ENCODE measurements at regions not wholly inside any gene's neighbourhood (a gene's known extent, or its start where the extent isn't known, plus 50 kb on each side); places are given as distances from the start of the nearest gene placed in this dataset.
"Not testable (repeated sequence)": the region's sequence is repeated elsewhere in the genome, so short reads cannot be mapped to it uniquely, and the experiment has no call there.

DNA sequence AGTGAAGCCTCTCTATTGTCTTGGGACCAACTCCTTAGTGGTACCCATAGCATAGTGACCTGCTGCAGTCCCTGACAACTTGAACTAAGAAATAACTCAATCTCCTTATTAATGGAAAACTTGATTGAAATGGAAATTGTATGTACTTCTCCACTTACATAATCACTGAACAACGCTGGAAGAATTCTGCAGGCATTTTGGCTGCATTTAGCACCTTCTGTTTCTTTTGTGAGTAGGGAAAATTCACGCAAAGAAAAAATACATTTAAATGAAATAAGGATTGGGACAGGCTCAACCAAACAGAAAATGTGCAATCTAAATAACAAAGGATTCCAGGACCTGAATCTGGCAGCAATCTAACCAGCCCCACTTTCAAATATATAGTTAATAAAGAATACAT lies 126.9 kb upstream of the GHITM start:
- intact Hi-C loops (cut with DNase I) = no loop called here
- Histone ChIP-seq H3K27ac (no peak overlapping the region), H3K4me1 (no peaks in the 10 kb centered on the region), H3K36me3 (no peaks in the 10 kb centered on the region), H3K4me3 (no peak overlapping the region), H3K27me3 (no peaks in the 10 kb centered on the region), H3K9me3 (no peaks in the 10 kb centered on the region)
- TF ChIP-seq CTCF (IDR thresholded peaks at IDR 0.05) (no peak), POLR2A (IDR thresholded peaks at IDR 0.05) (no peak), POLR2AphosphoS5 (IDR thresholded peaks at IDR 0.05; ENCODE audit: insufficient read depth in 1 of 2, low read depth in 1 of 2) (no peak)
- no peak for DNase-seq (ENCODE audit: extremely low spot score in 2 of 2)

DNA sequence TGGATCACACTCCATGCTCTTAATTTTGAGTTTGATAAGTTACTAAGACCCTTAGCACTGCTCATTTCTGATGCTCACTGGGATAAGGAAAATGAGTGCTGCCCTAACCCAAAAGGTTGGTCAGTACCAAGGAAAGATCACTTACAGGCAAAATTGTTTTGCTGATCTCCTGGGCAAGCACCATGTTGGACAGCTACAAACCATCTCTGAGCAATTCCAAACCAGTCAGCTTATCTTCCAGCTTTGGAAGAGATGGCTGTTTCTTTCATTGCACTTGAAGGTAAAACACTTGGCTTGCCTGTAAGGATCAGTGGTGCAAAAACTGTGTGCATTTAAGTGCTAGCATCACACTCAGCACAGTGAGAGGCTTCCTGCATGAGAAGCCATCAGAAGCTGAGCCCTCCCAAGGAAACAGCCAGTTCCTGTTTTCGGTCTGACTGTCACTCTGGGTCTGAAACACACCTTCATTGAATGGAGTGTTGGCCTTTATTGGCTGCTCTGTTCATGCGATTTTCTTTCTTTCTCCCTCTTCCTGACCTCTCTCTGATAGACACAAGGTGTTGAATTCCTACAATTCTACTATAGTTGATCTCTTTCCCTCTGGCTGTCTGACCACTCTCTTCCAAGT lies 126.4 kb upstream of the GHITM start:
- DNase-seq (ENCODE audit: extremely low spot score in 2 of 2) = peak in 1 of 2 donors; percentile 13
- intact Hi-C loops (cut with DNase I) = no loop called here
- no peaks in the 10 kb centered on the region for H3K9me3 ChIP-seq
- H3K36me3 ChIP-seq = no peaks in the 10 kb centered on the region
- no peak for TF ChIP-seq CTCF (IDR thresholded peaks at IDR 0.05)
- no peak for TF ChIP-seq POLR2A (IDR thresholded peaks at IDR 0.05)
- no peak for TF ChIP-seq POLR2AphosphoS5 (IDR thresholded peaks at IDR 0.05; ENCODE audit: insufficient read depth in 1 of 2, low read depth in 1 of 2)
- no peak overlapping the region for H3K4me3 ChIP-seq
- no peak overlapping the region for H3K27ac ChIP-seq
- H3K4me1 ChIP-seq = no peaks in the 10 kb centered on the region
- H3K27me3 ChIP-seq = no peaks in the 10 kb centered on the region

DNA sequence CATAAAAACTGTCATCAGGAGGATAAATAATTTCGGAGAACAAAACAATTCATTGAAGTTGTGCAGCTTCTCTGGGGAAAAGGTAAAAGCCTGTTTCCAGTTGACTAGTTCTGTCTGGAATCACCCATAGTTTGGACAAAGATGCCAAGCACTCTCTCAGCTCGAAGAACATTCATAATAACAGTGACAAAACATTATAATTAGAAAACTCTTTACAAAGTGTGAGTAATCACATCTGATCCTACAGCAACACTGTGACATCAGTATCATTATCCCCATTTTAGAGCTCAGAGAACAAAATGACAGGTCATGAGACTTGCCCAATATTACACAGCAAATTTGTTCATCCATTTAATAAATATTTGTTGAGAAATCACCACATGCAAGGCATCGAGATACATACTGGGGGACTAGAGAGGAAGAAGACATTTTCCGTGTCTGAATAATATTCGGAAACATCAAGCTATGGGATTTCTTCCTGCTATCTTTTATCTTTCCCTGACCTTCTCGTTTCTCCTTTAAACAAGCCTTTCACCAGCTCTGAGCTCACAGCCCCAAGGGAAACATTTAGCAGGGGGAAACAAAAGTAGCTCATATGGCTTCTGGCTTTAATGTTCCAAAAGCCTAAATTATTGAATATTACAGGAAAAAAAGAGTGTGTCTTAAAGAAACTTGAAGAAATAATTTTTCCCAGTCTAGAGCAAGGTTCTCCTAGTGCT lies 123.3 kb upstream of the GHITM start:
- intact Hi-C loops (cut with DNase I) = no loop called here
- Histone ChIP-seq H3K9me3 (no peaks in the 10 kb centered on the region), H3K4me3 (no peak overlapping the region), H3K27ac (no peak overlapping the region), H3K4me1 (no peaks in the 10 kb centered on the region), H3K27me3 (no peaks in the 10 kb centered on the region), H3K36me3 (no peaks in the 10 kb centered on the region)
- DNase-seq (ENCODE audit: extremely low spot score in 2 of 2) = peak in 1 of 2 donors; percentile 0
- no peak for TF ChIP-seq POLR2A (IDR thresholded peaks at IDR 0.05)
- no peak for TF ChIP-seq CTCF (IDR thresholded peaks at IDR 0.05)
- no peak for TF ChIP-seq POLR2AphosphoS5 (IDR thresholded peaks at IDR 0.05; ENCODE audit: insufficient read depth in 1 of 2, low read depth in 1 of 2)

- intact Hi-C loops (cut with DNase I) = no loop called here
- no peaks in the 10 kb centered on the region for H3K4me1 ChIP-seq
- H3K27me3 ChIP-seq = no peaks in the 10 kb centered on the region
- H3K9me3 ChIP-seq = no peaks in the 10 kb centered on the region
- DNase-seq (ENCODE audit: extremely low spot score in 2 of 2) = peak in 1 of 2 donors; percentile 60
- TF ChIP-seq CTCF (IDR thresholded peaks at IDR 0.05) (no peak), POLR2AphosphoS5 (IDR thresholded peaks at IDR 0.05; ENCODE audit: insufficient read depth in 1 of 2, low read depth in 1 of 2) (no peak), POLR2A (IDR thresholded peaks at IDR 0.05) (no peak)
- H3K27ac ChIP-seq = no peak overlapping the region
- H3K4me3 ChIP-seq = no peak overlapping the region
- no peaks in the 10 kb centered on the region for H3K36me3 ChIP-seq
Observed at GRCh38 chr10:84018826-84019225, 120.5 kb upstream of the GHITM start.

DNA sequence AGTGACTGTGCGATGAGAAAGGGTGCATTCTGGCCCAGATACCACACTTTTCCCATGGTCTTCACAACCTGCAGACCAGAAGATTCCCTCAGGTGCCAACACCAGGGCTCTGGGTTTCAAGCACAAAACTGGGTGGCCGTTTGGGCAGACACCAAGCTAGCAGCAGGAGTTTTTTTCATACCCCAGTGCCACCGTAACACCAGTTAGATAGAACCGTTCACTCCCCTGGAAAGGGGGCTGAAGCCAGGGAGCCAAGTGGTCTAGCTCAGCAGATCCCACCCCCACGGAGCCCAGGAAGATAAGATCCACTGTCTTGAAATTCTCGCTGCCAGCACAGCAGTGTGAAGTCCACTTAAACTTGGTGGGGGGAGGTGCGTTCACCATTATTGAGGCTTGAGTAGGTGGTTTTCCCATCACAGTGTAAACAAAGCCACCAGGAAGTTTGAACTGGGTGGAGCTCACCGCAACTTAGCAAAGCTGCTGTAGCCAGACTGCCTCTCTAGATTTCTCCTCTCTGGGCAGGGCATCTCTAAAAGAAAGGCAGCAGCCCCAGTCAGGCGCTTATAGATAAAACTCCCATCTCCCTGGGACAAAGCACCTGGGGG lies 119.4 kb upstream of the GHITM start:
- H3K27me3 ChIP-seq; H3K4me1 ChIP-seq; H3K36me3 ChIP-seq; intact Hi-C loops (cut with DNase I); H3K9me3 ChIP-seq; H3K27ac ChIP-seq; H3K4me3 ChIP-seq: not testable (repeated sequence)
- peak in 1 of 2 donors; percentile 58 for DNase-seq (ENCODE audit: extremely low spot score in 2 of 2)

Measured in vagina (tissue), 2 donors.